PC-9 (cell line): ENCODE measurements at regions not wholly inside any gene's neighbourhood (a gene's known extent, or its start where the extent isn't known, plus 50 kb on each side); places are given as distances from the start of the nearest gene placed in this dataset.

ENCODE experiments used
- EZH2 ChIP-seq: fragments of 200-600 bp; sonication (generic); IDR thresholded peaks from 2 replicates; pipeline ENCODE4 v1.8.0; 2017; ENCODE audit warnings: antibody characterized with exemption, low read depth
- TF ChIP-seq, protein P1 (sequence below): fragments of 200-600 bp; sonication (generic); conservative IDR thresholded peaks from 2 replicates; pipeline ENCODE4 v1.6.1; 2017; ENCODE audit warnings: mixed run types, antibody characterized with exemption, mild to moderate bottlenecking, moderate library complexity

DNA sequence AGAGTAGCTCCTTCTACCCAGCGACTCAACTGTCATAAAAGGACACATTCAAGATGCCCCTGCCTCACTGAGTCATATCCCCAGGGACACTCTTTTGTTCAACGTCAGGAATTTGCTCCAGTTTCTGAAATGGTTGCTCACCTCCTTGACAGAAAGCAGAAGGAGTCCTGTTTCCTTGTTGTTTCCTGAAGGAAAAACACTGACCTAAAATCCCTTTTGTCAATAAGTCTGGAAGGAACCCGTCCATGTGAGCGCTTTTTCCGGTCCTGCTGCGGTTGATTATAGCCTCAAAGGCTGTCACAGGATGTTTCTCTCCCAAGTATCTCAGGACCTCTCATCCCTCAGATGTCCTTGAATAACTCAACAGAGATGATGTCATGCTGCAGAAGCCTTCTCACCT lies 113.6 kb upstream of the PLEKHG1 start:
- TF ChIP-seq, protein P1, sequence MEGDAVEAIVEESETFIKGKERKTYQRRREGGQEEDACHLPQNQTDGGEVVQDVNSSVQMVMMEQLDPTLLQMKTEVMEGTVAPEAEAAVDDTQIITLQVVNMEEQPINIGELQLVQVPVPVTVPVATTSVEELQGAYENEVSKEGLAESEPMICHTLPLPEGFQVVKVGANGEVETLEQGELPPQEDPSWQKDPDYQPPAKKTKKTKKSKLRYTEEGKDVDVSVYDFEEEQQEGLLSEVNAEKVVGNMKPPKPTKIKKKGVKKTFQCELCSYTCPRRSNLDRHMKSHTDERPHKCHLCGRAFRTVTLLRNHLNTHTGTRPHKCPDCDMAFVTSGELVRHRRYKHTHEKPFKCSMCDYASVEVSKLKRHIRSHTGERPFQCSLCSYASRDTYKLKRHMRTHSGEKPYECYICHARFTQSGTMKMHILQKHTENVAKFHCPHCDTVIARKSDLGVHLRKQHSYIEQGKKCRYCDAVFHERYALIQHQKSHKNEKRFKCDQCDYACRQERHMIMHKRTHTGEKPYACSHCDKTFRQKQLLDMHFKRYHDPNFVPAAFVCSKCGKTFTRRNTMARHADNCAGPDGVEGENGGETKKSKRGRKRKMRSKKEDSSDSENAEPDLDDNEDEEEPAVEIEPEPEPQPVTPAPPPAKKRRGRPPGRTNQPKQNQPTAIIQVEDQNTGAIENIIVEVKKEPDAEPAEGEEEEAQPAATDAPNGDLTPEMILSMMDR, result no peak
- no peak for TF ChIP-seq EZH2
